ENCODE measurements at regions not wholly inside any gene's neighbourhood (a gene's known extent, or its start where the extent isn't known, plus 50 kb on each side); places are given as distances from the start of the nearest gene placed in this dataset.
A peak's percentile ranks its signal among the peaks of the same experiment; 100 is the strongest.

DNA sequence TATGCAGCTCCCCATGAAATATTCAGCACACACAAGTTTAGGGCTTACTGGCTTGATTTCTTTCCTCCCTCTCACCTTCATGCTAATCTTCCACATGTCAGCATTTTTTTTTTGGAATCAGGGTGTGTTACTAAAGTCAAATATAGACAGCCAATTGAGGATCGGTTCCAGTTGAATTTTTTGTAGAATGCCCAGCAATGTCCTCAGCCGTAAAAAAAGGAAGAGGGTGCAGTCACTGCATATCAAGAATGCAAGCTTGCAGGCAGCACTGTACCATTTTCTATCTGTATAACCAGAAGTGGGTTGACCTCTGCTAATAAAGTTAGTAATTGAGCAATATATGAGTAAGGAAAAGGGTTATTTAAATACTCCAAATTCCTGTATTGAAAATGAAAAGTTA lies 51.4 kb upstream of the CHMP2B start:
- DNase-seq (ENCODE audit: low spot score), result no peak

- DNase-seq (ENCODE audit: low spot score), result no peak
Measured at GRCh38 chr3:87173776-87174175, 53.3 kb upstream of the CHMP2B start.

- DNase-seq (ENCODE audit: low spot score), result no peak
Measured at GRCh38 chr3:87173071-87173470, 54.0 kb upstream of the CHMP2B start.

DNA sequence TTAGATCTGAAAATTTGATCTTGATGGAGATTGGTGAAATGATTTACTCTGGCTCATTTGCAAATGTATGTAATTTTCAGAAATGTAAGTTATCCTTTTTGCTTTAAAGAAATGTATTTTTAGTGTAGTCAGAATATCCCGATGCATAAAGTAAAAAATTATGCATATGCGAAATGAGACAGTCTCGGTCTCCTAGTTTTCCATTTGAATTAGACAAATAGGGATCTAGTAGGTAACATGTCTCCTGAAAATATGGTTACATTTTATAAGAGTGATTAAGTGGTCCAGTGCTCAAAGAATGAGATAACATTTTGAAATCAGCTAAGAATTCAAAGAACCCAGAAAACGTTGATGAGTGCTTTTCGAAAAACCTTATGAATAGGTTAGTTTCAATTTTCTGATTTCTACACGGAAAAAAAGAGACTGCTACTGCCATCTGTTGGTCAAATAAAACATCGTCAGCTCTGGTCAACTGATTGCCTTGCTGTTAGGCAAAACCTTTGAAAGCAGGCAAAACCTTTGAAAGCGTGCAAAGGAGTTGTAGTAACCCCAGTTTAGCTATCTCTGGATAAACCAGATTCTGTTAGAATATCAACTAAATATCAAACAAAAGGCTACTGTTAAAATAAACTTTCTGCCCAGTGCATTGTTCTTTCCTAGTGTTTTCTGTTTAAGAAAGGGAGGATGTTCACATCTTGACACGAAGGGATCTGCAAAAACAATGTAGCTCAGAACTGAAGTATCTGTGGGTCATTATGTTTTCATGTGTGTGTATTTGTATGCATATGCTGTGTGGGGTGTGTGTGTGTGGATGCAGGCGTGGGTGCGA lies 59.3 kb upstream of the CHMP2B start:
- DNase-seq (ENCODE audit: low spot score), result peak; percentile 37

- DNase-seq (ENCODE audit: low spot score), result no peak
Measured at GRCh38 chr3:87164245-87164644, 62.9 kb upstream of the CHMP2B start.

- no peak for DNase-seq (ENCODE audit: low spot score)
Measured at GRCh38 chr3:87161851-87162250, 65.3 kb upstream of the CHMP2B start.

DNA sequence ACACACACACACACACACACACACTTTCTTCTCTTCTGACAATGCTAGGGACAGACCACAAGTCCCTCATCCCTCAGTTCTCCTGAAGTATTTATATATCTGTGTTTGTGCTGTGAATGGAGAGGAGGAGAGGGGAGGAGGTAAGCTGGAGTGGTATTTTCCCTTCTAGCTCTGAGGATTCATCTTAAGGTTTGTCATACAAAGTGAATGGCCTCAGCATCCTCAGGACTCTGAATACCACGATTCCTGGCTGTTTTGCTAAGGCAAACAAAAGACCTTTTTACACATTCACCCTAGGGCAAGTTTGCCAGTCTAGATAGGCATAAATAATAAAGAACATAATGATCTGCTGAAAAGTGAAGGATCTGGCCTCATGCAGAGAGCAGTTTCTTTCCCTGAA lies 65.7 kb upstream of the CHMP2B start:
- DNase-seq (ENCODE audit: low spot score), result no peak

DNA sequence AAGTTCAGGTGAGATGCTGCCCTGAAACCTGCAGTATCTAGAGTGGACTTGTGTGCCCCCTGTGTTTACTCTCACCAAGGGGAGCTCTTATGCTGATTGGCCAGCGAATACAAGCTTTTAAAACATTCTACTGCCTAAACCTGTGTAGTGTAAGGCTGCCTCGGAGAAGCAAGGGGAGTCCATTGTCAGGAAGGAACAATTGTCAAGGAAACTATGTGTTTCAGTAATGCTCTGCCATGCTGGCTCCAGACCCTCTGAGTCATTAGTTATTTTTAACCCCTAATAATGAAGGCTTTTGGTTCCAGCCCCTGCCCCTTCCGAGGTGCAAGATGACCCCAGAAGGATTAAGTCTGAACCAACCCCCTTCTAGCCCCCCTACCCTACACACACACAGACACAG lies 66.1 kb upstream of the CHMP2B start:
- no peak for DNase-seq (ENCODE audit: low spot score)

DNA sequence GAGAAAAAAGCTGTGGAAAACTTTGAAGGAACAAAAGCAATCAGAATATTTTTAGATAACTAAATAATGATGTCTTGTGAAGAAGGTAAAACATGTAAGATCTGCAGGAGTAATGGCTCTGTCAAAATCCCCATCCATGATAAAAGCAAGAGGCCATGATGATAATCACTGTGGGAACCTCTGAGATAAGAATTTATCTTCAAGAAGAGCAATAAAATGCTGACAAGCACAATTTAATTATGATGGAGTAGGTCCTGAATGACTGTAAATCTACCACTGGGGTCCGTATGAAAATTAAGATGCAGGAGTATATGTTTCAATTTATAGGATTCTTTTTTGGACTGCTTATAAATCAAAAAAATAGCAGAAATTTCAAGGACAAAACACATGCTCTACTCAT lies 68.3 kb upstream of the CHMP2B start:
- DNase-seq (ENCODE audit: low spot score), result no peak

- no peak for DNase-seq (ENCODE audit: low spot score)
Measured at GRCh38 chr3:87148020-87148419, 79.1 kb upstream of the CHMP2B start.

- no peak for DNase-seq (ENCODE audit: low spot score)
Measured at GRCh38 chr3:87147562-87147961, 79.5 kb upstream of the CHMP2B start.

GRCh38 chr3:87145553-87145952 lies 81.6 kb upstream of the CHMP2B start:
- DNase-seq (ENCODE audit: low spot score), result no peak

DNA sequence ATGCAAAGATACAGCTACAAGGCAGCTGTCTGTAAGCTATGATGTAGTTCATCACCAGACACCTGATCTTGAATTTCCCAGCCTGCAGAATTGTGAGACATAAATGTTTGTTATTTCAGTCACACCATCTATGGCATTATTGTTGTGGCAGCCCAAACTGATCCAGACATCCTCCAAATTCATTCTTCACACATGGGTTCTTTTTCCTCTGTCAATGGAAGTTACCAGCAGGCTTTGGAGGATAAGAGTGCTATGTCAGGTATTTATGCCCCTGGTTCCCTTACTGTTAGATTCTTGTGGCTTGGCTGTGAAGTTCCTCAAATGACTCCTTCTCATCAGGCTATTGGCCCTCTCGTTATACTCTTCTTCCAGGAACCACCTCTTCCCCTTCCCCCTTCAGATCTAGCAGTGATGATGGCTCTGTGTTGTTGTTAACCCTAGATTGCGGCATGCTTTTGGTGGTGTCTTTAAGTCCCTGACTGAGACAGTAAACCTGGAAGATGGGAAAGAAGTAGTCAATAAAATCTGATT lies 91.0 kb upstream of the CHMP2B start:
- DNase-seq (ENCODE audit: low spot score), result no peak

DNA sequence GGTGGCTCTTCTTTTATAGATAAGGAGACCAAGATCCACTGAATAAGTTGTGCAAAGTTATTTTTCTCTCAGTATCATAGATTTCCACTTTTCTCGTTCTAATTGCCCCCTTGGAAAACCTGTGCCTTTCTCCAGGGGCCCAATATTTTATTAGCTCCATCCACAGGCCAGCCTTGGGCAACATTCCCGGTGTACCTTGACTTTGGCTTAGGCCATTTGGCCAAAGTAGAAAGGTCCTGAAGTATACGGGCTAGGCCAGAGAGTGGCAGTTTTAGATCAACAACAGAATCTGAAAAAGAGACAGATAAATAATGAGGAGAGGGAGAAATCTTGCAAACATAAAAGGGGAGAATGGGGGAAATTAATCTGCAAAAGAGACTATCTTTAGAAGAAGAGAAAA lies 91.7 kb upstream of the CHMP2B start:
- DNase-seq (ENCODE audit: low spot score), result no peak

DNA sequence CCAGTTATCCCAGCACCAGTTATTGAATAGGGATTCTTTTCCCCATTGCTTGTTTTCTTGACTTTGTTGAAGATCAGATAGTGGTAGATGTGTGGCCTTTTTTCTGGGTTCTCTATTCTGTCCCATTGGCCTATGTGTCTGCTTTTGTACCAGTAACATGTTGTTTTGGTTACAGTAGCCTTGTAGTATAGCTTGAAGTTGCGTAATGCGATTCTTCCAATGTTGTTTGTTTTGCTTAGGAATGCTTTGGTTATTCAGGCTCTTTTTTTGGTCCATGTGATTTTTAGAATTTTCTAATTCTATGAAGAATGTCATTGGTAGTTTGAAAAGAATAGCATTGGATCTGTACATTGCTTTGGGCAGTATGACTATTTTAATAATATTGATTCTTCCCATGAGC lies 94.3 kb upstream of the CHMP2B start:
- DNase-seq (ENCODE audit: low spot score), result no peak

- no peak for DNase-seq (ENCODE audit: low spot score)
Measured at GRCh38 chr3:87128006-87128405, 99.1 kb upstream of the CHMP2B start.

DNA sequence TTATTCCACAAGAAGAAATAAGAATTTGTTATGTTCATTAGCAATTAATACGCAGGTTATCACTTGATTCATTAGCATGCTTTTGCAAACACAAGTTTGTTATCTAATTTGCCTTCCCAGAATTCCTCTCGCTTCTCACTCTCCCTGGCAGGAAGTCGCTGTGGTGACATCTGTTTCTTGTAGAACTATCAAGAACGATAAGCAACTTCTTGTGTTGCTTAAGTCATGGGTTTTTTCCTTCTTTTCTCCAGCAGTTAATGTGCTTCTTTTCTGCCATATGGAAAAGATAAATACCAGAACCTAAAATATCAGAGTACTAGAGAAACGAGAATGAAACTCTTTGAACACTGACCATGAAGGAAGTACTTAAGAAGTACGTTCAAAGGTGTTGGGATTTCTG lies 99.8 kb upstream of the CHMP2B start:
- DNase-seq (ENCODE audit: low spot score), result no peak

DNA sequence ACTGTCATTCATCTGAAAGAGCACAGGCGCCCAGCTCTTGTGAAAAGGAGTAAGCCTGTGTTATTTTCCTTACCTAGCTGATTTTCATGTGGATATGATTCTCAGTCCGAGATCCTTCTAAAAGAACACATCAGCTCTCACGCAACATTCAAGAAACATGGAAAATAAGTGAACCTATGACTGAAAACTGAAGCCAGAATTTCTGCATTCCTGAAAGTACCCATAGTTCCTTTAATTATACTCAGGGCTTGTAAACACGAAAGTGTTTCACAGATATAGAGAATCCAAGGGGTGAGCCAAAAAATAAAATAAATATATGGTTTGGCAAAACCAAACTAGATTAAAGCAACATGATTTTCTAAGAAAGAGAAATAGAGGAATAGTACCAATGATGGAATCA lies 100.8 kb upstream of the CHMP2B start:
- DNase-seq (ENCODE audit: low spot score), result no peak

DNA sequence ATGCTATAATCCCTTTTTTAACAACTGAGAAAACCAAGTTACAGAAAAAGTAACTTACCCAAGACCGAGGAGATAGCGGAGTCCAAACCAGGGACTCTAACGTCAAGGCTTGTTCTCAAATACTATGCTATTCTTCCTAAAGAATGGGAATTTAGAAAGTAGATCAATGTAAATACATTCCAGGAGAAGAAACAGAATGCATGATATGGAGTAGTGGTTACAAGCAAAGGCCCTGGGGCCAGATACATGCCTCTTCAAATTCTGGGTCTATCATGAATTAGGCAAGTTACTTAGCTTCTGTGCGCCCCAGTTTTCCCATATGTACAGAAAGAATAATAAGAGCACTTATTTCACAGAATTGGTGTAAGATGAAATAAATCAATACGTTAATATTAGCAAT lies 102.0 kb upstream of the CHMP2B start:
- no peak for DNase-seq (ENCODE audit: low spot score)

- DNase-seq (ENCODE audit: low spot score), result no peak
Measured at GRCh38 chr3:87122766-87123165, 104.3 kb upstream of the CHMP2B start.

DNA sequence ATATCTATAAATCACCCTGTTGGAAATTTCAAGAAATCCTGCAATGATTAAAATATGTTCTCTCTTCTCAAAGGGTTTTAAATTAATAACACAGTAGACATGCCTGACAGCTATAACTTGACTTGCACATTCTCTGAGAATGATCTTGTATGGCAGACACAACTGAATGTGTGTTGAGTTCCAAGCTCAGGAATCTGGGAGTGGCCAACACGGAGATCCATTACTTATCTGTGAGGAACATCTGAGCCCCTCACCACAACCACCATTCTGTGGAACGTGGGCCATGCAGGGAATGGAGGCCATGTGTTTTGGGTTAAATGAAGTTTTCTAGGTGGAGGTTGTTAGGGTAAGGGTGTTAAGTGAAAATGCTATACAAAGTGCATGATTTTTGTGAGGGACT lies 105.3 kb upstream of the CHMP2B start:
- DNase-seq (ENCODE audit: low spot score), result no peak

DNA sequence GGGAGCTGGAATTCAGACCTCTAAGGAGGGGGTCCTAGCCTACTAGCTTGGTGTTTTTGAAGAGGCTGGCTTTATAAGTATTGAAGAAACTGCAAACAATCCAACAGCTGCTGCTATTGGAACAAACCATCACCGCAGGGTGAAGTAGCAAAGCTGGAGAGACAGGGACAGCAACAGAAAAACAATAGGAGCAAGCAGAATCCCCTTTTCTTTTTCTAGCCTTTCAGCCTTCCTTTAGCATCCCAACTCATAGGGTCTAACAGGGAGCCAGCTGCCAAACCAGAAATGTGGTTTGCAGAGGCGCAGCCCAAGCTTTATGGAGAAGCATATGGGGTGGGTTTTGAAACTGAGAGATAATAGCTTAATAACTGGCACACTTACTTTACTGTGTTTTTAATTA lies 106.2 kb upstream of the CHMP2B start:
- DNase-seq (ENCODE audit: low spot score), result no peak

GRCh38 chr3:87120236-87120635 lies 106.9 kb upstream of the CHMP2B start:
- DNase-seq (ENCODE audit: low spot score), result no peak

- DNase-seq (ENCODE audit: low spot score), result no peak
Measured at GRCh38 chr3:87109465-87109864, 117.6 kb upstream of the CHMP2B start.
